ENCODE measurements at regions not wholly inside any gene's neighbourhood (a gene's known extent, or its start where the extent isn't known, plus 50 kb on each side); places are given as distances from the start of the nearest gene placed in this dataset.
A peak's percentile ranks its signal among the peaks of the same experiment; 100 is the strongest.

- no peak for DNase-seq (ENCODE audit: low spot score)
These were observed 752.8 kb upstream of the ADAMTS16 start for GRCh38 chr5:4387290-4387689.

- DNase-seq (ENCODE audit: low spot score), result no peak
These were observed 744.4 kb upstream of the ADAMTS16 start for GRCh38 chr5:4395752-4396151.

GRCh38 chr5:4405614-4406219 is 734.4 kb upstream of the ADAMTS16 start:
- no peak for DNase-seq (ENCODE audit: low spot score)

- no peak for DNase-seq (ENCODE audit: low spot score)
These were observed 730.0 kb upstream of the ADAMTS16 start for GRCh38 chr5:4410151-4410550.

- no peak for DNase-seq (ENCODE audit: low spot score)
These were observed 728.5 kb upstream of the ADAMTS16 start for GRCh38 chr5:4411664-4412063.

- no peak for DNase-seq (ENCODE audit: low spot score)
These were observed 726.1 kb upstream of the ADAMTS16 start for GRCh38 chr5:4413996-4414395.

- no peak for DNase-seq (ENCODE audit: low spot score)
These were observed 722.0 kb upstream of the ADAMTS16 start for GRCh38 chr5:4418084-4418483.

GRCh38 chr5:4419281-4419680 is 720.8 kb upstream of the ADAMTS16 start:
- DNase-seq (ENCODE audit: low spot score), result no peak

GRCh38 chr5:4420177-4420576 is 720.0 kb upstream of the ADAMTS16 start:
- no peak for DNase-seq (ENCODE audit: low spot score)

GRCh38 chr5:4420681-4421080 is 719.4 kb upstream of the ADAMTS16 start:
- DNase-seq (ENCODE audit: low spot score), result no peak

- no peak for DNase-seq (ENCODE audit: low spot score)
These were observed 717.9 kb upstream of the ADAMTS16 start for GRCh38 chr5:4422247-4422646.

- DNase-seq (ENCODE audit: low spot score), result no peak
These were observed 715.2 kb upstream of the ADAMTS16 start for GRCh38 chr5:4424895-4425294.

- DNase-seq (ENCODE audit: low spot score), result no peak
These were observed 699.6 kb upstream of the ADAMTS16 start for GRCh38 chr5:4440536-4440935.

- no peak for DNase-seq (ENCODE audit: low spot score)
These were observed 697.9 kb upstream of the ADAMTS16 start for GRCh38 chr5:4442221-4442620.

- DNase-seq (ENCODE audit: low spot score), result no peak
These were observed 692.5 kb upstream of the ADAMTS16 start for GRCh38 chr5:4447657-4448056.

GRCh38 chr5:4453655-4454054 is 686.5 kb upstream of the ADAMTS16 start:
- no peak for DNase-seq (ENCODE audit: low spot score)

GRCh38 chr5:4479426-4479825 is 660.7 kb upstream of the ADAMTS16 start:
- DNase-seq (ENCODE audit: low spot score), result no peak

GRCh38 chr5:4480528-4481349 is 659.4 kb upstream of the ADAMTS16 start:
- no peak for DNase-seq (ENCODE audit: low spot score)

- DNase-seq (ENCODE audit: low spot score), result no peak
These were observed 652.5 kb upstream of the ADAMTS16 start for GRCh38 chr5:4487581-4487980.

- peak; percentile 6 for DNase-seq (ENCODE audit: low spot score)
These were observed 628.0 kb upstream of the ADAMTS16 start for GRCh38 chr5:4511996-4512656.

- no peak for DNase-seq (ENCODE audit: low spot score)
These were observed 626.7 kb upstream of the ADAMTS16 start for GRCh38 chr5:4513381-4513780.

- DNase-seq (ENCODE audit: low spot score), result no peak
These were observed 626.0 kb upstream of the ADAMTS16 start for GRCh38 chr5:4514067-4514648.

All from pons (tissue), 1 donor.